ENCODE measurements at regions not wholly inside any gene's neighbourhood (a gene's known extent, or its start where the extent isn't known, plus 50 kb on each side); places are given as distances from the start of the nearest gene placed in this dataset.

DNA sequence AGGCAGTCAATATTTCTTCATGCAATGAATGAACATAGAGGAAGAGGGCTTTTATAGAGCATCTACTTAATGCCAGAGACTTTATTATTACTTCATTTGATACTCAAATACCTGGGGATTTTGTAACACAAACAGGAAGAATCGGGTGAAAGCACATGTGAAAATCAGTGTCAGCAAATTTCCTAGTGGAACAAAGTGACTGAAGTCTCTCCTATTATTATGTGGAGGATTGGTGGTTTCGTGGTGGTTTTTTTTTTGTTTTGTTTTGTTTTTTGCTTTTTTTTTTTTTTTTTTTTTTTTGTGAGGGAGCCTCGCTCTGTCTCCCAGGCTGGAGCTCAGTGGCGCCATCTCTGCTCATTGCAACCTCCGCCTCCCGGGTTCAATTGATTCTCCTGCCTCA lies 207.0 kb downstream of the RRAGB start:
- TF ChIP-seq, protein P1, sequence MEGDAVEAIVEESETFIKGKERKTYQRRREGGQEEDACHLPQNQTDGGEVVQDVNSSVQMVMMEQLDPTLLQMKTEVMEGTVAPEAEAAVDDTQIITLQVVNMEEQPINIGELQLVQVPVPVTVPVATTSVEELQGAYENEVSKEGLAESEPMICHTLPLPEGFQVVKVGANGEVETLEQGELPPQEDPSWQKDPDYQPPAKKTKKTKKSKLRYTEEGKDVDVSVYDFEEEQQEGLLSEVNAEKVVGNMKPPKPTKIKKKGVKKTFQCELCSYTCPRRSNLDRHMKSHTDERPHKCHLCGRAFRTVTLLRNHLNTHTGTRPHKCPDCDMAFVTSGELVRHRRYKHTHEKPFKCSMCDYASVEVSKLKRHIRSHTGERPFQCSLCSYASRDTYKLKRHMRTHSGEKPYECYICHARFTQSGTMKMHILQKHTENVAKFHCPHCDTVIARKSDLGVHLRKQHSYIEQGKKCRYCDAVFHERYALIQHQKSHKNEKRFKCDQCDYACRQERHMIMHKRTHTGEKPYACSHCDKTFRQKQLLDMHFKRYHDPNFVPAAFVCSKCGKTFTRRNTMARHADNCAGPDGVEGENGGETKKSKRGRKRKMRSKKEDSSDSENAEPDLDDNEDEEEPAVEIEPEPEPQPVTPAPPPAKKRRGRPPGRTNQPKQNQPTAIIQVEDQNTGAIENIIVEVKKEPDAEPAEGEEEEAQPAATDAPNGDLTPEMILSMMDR (IDR thresholded peaks at IDR 0.05; ENCODE audit: extremely low read depth in 1 of 2, insufficient read depth in 1 of 2, low read depth in 1 of 2, low read length in 2 of 2), result no peak
- no peak for TF ChIP-seq POLR2A (IDR thresholded peaks at IDR 0.05; ENCODE audit: low read depth, low read length)
- no peak for TF ChIP-seq EZH2 (IDR thresholded peaks at IDR 0.05; ENCODE audit: borderline replicate concordance, low read depth, low read length, severe bottlenecking)
- TF ChIP-seq, protein P2, sequence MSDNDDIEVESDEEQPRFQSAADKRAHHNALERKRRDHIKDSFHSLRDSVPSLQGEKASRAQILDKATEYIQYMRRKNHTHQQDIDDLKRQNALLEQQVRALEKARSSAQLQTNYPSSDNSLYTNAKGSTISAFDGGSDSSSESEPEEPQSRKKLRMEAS (IDR thresholded peaks at IDR 0.05; ENCODE audit: insufficient read depth, insufficient read length), result no peak
- no peak for TF ChIP-seq POLR2AphosphoS5 (IDR thresholded peaks at IDR 0.05; ENCODE audit: insufficient read depth, low read depth, low read length)
- TF ChIP-seq GATA2 (IDR thresholded peaks at IDR 0.05; ENCODE audit: insufficient read depth, insufficient read length, low read depth, low read length), result no peak
- TF ChIP-seq FOS (IDR thresholded peaks at IDR 0.05; ENCODE audit: borderline replicate concordance, insufficient read depth, low read length), result no peak
- TF ChIP-seq JUN (IDR thresholded peaks at IDR 0.05; ENCODE audit: borderline replicate concordance, insufficient read depth, insufficient read length, low read depth), result no peak
